Activated T-cell treated with anti-CD3 and anti-CD28 coated beads for 48 hours (primary cell): ENCODE measurements at regions not wholly inside any gene's neighbourhood (a gene's known extent, or its start where the extent isn't known, plus 50 kb on each side); places are given as distances from the start of the nearest gene placed in this dataset.
"Not testable (repeated sequence)": the region's sequence is repeated elsewhere in the genome, so short reads cannot be mapped to it uniquely, and the experiment has no call there.

ENCODE experiments used
- DNase-seq: peaks from one replicate; pipeline ENCODE4 v3.0.0-alpha.2; 2020; ENCODE audit warnings: low read depth

DNA sequence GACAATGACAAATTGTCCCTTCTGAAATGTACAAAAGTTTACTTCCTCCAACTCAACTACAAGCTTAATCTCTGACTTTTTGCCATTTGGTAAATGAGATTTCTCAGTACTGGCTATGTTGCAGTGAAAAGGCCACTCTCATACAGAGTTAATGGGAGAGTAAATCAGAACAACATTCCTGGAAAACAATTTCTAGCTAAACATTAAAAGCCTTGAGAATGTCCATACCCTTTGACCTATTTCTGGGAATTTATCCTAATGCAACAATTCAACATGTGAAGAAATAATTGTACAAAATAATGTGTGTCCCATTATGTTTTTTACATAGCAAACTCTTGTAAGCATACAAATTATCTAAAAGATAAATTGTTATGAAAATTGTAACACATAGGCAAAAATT, 56.3 kb upstream of the SPEF2 start:
- DNase-seq = no peak

- DNase-seq = no peak
Measured at GRCh38 chr5:35557748-35558147, 59.9 kb upstream of the SPEF2 start.

- DNase-seq = no peak
Measured at GRCh38 chr5:35557199-35557598, 60.5 kb upstream of the SPEF2 start.

DNA sequence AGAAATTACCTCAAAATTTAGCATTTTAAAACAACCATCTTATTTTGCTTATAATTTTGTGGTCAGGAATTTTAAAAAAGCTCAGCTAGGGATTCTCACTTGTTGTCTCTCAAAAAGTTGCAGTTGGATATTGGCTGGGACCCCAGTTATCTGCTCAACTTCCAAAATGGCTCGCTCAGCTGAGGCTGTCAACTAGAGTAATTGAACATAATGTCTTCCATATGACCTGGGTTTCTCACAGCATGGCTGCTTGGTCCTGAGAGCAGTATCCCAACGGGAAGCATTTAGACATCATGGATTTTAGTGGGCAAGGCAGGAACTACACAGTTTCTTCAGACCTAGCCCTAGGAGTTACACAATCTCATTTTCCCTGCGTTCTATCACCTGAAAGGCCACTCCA, 63.6 kb upstream of the SPEF2 start:
- no peak for DNase-seq

DNA sequence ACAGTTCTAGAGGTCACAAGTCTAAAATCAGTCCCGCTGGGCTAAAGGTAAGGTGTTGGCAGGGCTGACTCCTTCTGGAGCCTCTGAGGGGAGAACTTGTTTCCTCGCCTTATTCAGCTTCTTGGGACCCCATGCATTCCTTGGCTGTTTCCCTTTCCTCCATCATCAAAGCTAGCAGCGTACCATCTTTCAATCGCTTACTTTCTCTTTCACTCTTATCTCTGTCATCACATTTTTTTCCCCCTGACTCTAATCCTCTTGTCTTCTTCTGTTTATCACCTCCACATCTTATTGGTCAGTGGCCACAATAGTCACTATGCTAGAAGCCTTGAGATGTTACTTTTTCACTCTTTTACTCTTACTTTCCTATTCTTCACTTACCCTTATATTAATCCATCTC, 72.5 kb upstream of the SPEF2 start:
- no peak for DNase-seq

- no peak for DNase-seq
Measured at GRCh38 chr5:35543408-35543807, 74.3 kb upstream of the SPEF2 start.

DNA sequence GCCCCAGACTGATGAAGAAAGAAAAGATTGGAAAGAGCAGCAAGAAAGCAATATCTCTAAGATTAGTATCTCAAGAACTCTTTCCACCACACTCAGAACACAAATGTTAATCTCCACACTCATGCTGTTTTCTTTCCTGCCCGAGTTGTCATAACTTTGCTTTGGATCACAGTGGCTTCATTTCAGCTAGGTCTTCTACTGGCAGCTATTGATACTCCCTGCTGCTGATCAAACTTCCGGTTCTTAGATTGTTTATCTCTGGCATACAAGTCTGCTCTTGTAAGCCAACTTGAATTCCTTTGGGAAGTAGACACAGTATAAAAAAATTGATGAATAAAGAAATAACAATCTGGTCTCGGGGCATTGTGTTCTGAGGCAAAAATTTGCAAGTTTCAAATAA, 77.7 kb upstream of the SPEF2 start:
- no peak for DNase-seq

DNA sequence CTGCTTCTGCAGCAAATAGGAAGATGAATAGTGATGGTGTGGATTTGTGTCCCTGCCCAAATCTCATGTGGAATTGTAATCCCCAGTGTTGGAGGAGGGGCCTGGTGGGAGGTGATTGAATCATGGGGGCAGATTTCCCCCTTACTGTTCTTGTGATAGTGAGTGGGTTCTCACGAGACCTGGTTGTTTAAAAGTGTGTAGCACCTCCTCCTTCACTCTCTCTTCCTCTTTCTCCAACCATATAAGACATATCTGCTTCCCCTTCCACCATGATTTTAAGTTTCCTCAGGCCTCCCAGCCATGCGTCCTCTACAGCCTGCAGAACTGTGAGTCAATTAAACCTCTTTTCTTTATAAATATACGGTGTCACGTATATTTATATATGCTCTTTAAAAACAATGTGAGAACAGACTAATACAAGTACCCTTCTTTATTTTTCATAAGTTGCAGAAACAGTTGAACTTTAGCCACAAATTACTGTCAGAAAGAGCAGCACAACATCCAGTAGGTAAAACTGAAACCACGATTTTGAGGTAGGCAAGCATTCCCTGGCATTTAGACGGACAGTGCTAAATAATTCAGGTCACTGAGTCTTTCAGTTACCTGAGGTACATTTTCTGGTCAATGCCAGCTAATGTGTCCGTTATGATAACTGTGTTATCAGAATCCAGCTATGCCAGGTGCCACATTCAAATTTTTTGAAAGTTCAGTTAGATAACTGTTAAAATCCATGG, 79.3 kb upstream of the SPEF2 start:
- no peak for DNase-seq

GRCh38 chr5:35533156-35533555, 84.5 kb upstream of the SPEF2 start:
- DNase-seq = no peak

DNA sequence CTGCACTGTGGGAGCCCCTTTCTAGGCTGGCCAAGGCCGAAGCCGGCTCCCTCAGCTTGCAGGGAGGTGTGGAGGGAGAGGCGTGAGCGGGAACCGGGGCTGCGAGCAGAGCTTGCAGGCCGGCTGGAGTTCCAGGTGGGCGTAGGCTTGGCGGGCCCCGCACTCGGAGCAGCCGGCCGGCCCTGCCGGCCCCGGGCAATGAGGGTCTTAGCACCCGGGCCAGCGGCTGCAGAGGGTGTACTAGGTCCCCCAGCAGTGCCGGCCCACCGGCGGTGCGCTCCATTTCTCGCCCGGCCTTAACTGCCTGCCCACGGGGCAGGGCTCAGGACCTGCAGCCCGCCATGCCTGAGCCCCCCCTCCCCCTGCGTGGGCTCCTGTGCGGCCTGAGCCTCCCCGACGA, 86.1 kb upstream of the SPEF2 start:
- not testable (repeated sequence) for DNase-seq

DNA sequence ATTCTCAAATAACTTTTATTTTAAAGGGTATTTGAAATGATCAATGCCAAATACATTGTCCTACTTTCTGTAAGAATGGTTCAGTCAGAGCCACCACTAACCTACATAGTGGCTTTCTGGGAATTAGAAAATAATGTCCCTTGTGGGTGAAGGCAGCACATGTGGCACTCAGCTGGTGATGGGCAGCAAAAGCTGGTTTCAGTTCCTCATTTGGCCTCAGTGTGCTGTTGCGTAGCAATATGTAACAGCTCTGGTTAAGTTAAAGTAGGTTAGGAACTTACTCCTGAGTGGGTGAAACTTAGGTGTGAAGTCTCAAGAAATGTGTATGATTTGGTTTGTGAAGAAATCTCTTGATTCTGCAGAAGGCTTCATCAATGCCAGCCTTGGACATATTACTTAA, 99.6 kb upstream of the SPEF2 start:
- DNase-seq = no peak

DNA sequence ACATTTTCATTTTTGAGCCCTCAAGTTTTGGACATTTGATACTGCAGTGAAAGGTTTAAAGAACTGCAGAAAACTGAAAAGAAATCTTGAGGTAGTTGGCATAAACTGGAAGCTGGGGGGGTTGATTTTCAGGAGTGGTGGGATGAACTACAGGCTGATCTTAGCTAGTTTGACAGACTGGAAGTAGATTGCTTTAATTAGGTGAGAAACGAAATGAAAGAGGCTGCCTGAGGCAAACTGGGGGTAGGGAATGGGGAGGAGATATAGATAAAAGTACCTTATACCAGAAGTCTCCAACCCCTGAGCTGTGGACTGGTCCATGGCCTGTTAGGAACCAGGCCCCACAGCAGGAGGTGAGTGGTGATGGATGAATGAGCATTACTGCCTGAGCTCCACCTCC, 101.4 kb upstream of the SPEF2 start:
- DNase-seq = no peak

- no peak for DNase-seq
Measured at GRCh38 chr5:35513612-35514011, 104.1 kb upstream of the SPEF2 start.

- no peak for DNase-seq
Measured at GRCh38 chr5:35502206-35502605, 115.5 kb upstream of the SPEF2 start.

DNA sequence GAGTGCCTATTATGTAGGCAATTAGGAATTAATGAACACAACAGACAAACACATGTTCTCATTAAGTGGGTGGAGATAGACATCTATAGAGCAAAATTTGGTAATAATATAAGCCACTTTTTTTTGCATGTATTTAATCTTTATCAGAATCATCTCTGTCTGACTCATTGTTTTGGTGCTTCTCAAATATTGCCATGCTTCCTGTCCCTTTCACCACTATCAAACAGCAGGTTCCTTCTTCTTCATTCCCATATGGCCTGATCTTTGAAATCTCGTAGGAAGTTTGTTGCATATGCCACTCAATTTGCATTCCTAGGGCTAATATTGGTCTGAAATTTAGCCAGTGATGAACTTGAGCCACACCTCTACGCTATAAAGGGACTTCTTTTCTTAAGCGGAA, 128.9 kb upstream of the SPEF2 start:
- no peak for DNase-seq

DNA sequence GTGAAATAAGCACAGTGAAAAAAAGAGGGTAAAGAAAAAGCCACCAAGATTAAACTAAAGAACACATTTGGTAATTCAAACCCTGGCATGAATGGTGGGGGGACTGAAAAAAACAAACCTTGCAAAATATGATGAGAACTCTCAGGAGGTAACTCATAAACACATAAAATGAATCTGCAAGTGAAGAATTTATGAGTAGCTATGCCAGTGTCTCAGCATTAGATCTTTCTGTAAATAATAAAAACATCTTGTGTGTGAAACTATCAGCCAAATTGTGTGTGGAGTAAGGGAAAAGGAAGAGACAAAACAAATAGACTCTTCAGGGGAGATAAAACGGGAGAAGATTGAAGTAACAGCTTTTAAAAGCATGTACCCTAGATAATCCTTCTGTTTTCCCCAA, 129.6 kb upstream of the SPEF2 start:
- DNase-seq = no peak

- no peak for DNase-seq
Measured at GRCh38 chr5:35487233-35488025, 130.2 kb upstream of the SPEF2 start.

DNA sequence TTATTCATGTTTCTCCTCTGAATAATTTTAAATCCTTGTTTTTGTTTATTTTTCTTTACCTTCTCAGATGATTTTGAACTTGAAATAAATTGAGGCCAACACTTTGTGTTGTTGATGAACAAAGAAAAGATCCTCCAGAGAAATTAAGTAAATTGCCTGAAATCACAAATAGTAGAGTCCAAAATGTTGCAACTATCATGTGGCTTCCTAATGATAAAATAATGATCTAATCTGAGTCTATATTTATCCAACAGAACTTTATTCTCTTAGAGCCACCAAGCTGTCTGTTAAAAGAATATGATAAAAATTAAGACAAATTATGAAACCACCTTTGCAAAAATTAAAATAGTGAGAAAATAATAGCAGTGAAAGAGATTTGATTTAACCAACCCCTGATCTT, 132.2 kb upstream of the SPEF2 start:
- no peak for DNase-seq

GRCh38 chr5:35484241-35484640, 133.4 kb upstream of the SPEF2 start:
- no peak for DNase-seq

GRCh38 chr5:35483780-35484179, 133.9 kb upstream of the SPEF2 start:
- DNase-seq = no peak

DNA sequence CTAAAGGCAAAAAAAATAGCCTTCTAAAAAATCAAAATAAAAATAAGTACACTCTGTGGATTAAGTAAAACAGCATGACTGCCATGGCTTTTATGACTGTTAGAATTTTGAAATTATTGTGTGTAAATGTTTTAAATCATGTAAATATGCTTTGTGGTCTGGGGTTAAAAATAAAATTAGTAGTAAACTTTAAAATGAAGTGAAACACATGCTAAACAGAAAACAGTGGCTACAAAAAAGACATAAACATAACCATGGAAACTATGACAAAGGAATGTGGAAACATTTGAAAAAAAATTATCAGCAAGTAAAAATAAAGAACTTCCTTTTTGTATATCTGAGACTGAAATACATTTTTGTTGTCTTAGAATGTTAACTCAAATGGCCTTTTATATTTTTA, 134.5 kb upstream of the SPEF2 start:
- no peak for DNase-seq

DNA sequence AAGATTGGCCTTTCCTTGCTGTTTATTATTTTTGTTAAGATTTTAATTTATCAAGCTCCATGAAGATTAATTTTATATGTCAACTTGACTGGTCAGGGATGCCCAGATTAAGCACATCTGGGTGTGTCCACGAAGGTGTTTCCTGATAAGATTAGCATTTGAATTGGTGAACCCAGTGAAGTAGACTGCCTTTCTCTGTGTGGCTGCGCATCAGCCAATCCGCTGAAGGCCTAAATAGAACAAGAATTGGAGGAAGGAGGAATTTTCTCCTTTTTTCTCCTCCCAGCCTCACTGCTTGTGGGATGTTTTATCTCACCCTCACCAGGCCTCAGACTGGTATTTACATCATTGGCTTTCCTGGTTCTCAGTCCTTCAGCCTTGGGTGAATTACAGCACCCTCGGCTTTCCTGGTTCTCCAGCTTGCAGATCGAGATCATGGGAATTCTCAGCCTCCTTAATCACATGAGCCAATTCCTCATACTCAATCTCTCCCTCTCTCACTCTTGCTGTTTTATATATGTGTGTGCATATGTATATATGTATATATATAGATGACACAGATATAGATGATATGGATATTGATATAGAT, 135.4 kb upstream of the SPEF2 start:
- no peak for DNase-seq
